Uterus (tissue), 2 donors: ENCODE measurements at regions not wholly inside any gene's neighbourhood (a gene's known extent, or its start where the extent isn't known, plus 50 kb on each side); places are given as distances from the start of the nearest gene placed in this dataset.

Source experiments
- POLR2A ChIP-seq, 2 donors: fragments of 450-650 bp; IDR thresholded peaks; one replicate each; pipeline ENCODE4 v1.6.1; 2016; ENCODE audit warnings: antibody characterized with exemption in 2 of 2, mild to moderate bottlenecking in 1 of 2, moderate library complexity in 1 of 2
- TF ChIP-seq, protein P1 (sequence below), 4 experiments: fragments of 200-600 bp in 2 of 4; fragments of 450-650 bp in 2 of 4; sonication (generic) in 2 of 4; IDR thresholded peaks; one replicate each; pipeline ENCODE4 v1.5.1; 2016 to 2019; ENCODE audit warnings: antibody characterized with exemption in 4 of 4, mild to moderate bottlenecking in 2 of 4, moderate library complexity in 1 of 4

DNA sequence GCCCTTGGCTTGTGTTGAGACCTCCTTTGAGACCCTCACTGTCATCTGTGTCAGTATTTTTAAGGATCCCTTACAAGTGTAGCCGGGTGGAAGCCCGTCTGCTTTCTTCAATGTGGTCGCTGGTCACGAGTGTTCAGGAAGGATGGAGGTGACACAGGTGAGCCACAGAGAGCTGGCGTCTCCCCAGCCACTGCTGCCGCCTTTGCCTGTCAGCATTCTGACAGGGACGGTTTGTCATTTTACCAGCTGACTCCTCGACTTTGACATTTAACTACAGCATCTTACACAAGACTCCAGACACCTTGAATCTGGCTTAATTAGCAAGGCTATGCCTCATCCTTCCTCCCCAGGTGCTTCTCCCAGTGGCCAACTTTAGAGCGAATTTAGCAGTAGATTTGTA lies 56.3 kb upstream of the MPHOSPH6 start:
- TF ChIP-seq, protein P1, sequence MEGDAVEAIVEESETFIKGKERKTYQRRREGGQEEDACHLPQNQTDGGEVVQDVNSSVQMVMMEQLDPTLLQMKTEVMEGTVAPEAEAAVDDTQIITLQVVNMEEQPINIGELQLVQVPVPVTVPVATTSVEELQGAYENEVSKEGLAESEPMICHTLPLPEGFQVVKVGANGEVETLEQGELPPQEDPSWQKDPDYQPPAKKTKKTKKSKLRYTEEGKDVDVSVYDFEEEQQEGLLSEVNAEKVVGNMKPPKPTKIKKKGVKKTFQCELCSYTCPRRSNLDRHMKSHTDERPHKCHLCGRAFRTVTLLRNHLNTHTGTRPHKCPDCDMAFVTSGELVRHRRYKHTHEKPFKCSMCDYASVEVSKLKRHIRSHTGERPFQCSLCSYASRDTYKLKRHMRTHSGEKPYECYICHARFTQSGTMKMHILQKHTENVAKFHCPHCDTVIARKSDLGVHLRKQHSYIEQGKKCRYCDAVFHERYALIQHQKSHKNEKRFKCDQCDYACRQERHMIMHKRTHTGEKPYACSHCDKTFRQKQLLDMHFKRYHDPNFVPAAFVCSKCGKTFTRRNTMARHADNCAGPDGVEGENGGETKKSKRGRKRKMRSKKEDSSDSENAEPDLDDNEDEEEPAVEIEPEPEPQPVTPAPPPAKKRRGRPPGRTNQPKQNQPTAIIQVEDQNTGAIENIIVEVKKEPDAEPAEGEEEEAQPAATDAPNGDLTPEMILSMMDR (IDR thresholded peaks at IDR 0.05): no peak
- no peak for TF ChIP-seq POLR2A (IDR thresholded peaks at IDR 0.05)
